NCI-H69 (cell line): ENCODE measurements at regions not wholly inside any gene's neighbourhood (a gene's known extent, or its start where the extent isn't known, plus 50 kb on each side); places are given as distances from the start of the nearest gene placed in this dataset.
"Not testable (repeated sequence)": the region's sequence is repeated elsewhere in the genome, so short reads cannot be mapped to it uniquely, and the experiment has no call there.

Experiments
- DNase-seq: peaks from one replicate; lab custom pipeline; 2025; lab: John Stamatoyannopoulos, UW

- DNase-seq: no peak
Measured at GRCh38 chr16:16938009-16938408, 532.8 kb downstream of the XYLT1 start.

DNA sequence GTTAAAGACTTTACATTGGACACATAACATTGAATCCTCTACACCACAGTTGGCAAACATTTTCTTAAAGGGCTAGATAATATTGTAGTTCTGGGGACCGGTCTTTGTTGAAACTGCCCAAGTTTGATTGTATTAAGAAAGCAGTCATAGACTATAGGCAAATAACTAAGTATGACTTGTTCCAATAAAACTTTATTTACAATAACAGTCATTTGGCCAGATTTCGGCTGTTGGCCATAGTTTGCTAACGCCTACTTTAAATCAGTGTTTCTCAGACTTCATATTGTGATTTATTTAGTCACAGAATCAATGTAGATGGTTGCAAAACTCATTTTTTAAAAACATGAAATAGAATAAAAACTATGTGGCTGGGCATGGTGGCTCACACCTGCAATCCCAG is 531.8 kb downstream of the XYLT1 start:
- DNase-seq: no peak

- DNase-seq: no peak
Measured at GRCh38 chr16:16940351-16940750, 530.4 kb downstream of the XYLT1 start.

- DNase-seq: not testable (repeated sequence)
Measured at GRCh38 chr16:16942849-16943248, 527.9 kb downstream of the XYLT1 start.

- no peak for DNase-seq
Measured at GRCh38 chr16:16945207-16945606, 525.6 kb downstream of the XYLT1 start.

- DNase-seq: no peak
Measured at GRCh38 chr16:16956376-16956775, 514.4 kb downstream of the XYLT1 start.

GRCh38 chr16:16960785-16961184 is 510.0 kb downstream of the XYLT1 start:
- DNase-seq: no peak

DNA sequence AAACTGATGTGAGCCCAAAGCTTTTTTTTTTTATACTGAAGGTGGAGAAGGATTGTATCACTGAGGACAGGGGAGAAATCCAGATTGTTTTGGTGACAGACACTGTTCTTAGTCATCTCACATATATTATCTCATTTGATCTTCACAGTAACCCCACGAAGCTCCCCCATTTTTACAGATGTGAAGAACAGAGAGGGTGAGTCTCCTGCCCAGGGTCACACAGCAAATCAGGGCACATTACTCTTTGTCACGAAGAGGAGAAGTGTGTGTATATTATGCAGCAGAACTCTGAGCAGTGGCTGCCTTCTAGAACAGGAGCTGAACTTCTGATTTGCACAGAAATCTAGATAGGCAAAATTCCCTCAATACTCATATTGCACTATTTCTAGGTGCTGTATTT is 504.3 kb downstream of the XYLT1 start:
- no peak for DNase-seq

- DNase-seq: no peak
Measured at GRCh38 chr16:16971042-16971441, 499.7 kb downstream of the XYLT1 start.

DNA sequence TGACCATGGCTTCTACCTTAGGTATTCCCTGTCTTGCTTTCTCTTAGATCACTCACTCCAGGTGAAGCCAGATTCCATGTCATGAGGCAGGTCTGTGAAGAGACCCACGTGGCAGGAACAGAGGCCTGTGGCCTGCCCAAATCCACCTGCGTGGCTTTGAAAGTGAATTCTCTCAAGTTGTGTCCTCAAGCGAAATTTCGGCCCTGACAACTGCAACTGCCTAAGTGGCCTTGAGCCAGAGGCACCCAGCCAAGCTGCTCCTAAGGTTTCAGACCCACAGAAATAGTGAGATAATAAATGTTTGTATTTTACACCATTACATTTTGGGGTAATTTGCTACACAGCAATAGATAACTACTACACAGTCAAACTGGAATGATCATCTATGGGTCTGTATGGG is 497.9 kb downstream of the XYLT1 start:
- DNase-seq: no peak

GRCh38 chr16:16973707-16974591 is 496.8 kb downstream of the XYLT1 start:
- DNase-seq: no peak

- no peak for DNase-seq
Measured at GRCh38 chr16:16982614-16983013, 488.1 kb downstream of the XYLT1 start.

GRCh38 chr16:16983582-16983981 is 487.2 kb downstream of the XYLT1 start:
- DNase-seq: no peak

DNA sequence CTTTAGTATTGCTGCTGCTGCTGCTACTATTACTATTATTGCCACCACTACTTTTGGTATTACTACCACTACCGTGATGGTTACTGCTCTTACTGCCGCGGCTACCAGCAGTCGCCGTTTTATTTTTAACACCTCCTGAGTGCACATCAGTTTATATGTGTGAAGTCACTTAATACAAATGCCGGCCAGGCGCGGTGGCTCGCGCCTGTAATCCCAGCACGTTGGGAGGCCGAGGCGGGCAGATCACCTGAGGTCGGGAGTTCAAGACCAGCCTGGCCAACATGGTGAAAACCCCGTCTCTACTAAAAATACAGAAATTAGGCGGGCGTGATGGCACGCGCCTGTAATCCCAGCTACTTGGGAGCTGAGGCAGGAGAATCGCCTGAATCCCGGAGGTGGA is 486.7 kb downstream of the XYLT1 start:
- DNase-seq: not testable (repeated sequence)

DNA sequence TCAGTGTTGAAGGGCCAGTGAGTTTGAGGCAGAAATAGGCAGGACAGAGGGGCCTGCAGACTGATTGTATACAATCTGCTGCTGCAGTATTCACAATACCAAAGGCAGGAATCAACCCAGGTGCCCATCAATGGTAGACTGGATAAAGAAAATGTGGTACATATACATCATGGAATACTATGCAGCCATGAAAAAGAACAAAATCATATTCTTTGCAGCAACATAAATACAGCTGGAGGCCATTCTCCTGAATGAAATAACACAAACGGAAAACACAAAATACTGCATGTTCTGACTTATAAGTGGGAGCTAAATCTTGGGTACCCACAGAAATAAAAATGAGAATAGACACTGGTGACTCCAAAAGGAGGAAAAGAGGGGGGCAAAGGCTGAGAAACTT is 485.1 kb downstream of the XYLT1 start:
- no peak for DNase-seq

DNA sequence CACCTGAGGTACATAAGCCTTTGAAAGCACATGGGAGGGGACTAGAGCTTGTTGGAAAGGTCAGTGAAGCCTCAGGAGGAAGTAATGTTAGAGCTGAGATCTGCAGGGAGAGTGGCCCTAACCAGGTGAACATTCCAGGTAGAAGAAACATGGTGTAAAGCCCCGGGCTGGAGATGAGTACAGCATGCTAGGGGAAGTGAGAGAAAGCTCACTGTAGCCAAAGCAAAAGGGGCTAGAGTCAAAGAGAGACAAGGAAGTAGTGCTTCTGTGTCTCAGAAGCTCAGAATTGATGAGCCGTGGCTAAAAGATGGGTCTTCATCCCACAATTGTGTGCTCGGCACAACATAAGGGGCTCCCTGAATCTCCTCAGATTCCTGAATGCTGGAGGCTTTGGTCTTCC is 481.8 kb downstream of the XYLT1 start:
- no peak for DNase-seq

- no peak for DNase-seq
Measured at GRCh38 chr16:16989368-16989767, 481.4 kb downstream of the XYLT1 start.

- no peak for DNase-seq
Measured at GRCh38 chr16:16991711-16992110, 479.0 kb downstream of the XYLT1 start.

DNA sequence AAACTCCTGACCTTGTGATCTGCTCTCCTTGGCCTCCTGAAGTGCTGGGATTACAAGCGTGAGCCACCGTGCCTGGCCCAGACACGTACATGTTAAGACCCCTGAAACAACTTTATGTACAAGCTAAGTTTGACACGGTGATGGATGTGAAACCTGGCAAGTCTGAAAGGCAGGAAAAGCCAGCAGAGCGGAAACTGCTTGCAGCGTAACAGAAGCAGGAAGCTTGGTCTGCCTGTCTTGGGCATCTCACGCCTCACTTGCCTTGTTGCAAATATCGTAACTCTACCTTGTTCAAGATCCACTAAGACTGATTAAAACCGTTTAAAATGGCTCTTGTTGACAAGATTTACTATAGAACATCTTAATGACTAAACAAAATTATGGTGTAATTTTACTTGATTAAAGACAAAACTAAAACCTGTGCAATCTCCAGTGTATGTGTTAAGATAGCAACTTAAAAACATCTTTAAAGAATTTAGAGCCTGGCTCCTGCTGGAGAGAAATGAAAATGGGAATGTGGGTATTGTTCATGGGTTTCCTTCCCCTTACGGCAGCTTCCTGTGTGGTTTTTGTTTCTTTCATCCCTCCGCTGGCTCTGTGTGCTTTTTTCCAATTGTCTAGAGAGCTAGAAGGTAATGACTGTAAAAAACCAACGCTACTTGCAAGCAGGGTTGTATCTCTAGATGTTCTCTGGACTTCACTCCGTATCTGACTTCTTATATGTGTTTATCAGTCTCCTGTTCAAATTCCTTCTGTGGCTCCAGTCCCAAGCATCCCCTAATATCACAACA is 477.6 kb downstream of the XYLT1 start:
- DNase-seq: no peak

DNA sequence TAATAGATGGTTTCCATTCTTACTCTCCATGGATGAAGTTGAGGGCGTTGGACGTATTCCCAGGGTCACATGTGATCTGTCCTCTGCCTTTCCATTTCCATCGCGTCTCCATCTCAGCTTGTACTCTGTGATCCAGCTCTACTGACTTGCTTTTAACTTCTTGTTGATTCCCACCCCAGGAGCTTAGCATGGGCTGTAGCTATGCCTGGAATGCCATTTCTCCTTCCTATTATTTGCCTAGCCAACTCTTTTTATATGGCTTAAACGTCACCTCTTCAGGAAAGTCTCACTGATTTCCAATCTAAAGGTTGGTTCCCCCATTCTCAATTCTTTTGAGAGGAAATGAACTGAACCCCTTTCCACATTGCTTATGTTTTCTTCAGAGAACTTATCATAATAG is 475.9 kb downstream of the XYLT1 start:
- DNase-seq: no peak

- DNase-seq: no peak
Measured at GRCh38 chr16:16996827-16997226, 473.9 kb downstream of the XYLT1 start.

DNA sequence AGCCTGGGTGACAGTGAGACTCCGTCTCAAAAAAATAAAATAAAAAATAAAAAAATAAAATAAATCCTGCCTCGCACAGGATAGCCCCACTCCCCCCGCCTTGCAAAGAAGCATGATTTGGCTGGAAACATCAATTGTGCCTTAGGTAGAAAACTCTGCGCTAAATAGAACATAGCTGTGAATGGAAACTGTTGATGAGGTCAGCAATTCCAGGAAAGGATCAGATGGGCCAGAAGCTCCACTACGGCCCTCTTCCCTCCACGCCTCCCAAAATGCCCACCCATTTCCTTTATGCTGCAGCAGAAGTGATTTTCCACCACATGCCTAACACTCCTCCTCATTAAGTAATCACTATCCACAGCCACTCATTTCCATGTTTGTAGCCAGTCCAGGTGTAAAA is 473.4 kb downstream of the XYLT1 start:
- no peak for DNase-seq

DNA sequence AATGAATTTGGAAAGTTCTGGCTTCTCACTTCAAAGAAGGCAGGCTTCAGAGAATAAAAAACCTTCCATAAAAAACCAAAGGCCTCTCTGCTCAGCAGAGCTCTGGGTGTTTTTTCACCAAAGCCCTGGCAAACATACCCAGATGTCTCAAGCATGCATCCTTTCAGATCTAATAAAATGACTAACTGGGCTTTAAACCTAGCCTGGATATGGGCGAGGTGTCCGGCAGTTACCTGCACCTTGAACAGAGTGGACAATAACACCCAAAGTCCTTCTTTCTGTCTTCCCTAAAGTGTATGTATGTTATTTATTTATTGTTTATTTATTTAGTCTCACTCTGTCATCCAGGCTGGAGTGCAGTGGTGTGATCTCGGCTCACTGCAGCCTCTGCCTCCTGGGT is 469.3 kb downstream of the XYLT1 start:
- no peak for DNase-seq
